ENCODE measurements at regions not wholly inside any gene's neighbourhood (a gene's known extent, or its start where the extent isn't known, plus 50 kb on each side); places are given as distances from the start of the nearest gene placed in this dataset.
"Not testable (repeated sequence)": the region's sequence is repeated elsewhere in the genome, so short reads cannot be mapped to it uniquely, and the experiment has no call there.

DNA sequence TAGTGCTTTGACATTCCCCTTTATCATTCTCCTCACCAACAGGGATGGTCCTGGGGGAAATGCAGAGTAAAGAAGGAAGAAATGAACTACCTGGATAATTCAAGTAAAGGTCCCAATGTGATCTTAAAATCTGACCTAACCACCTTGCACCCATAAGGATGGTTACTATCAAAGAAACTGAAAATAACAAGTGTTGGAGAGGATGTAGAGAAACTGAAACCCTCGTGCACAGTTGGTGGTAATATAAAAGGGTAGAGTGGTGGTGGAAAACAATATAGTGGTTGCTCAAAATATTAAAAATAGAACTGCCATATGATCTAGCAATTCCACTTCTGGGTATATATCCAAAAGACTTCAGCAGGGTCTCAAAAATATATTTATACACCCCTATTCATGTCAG, 298.6 kb upstream of the PPARGC1A start:
- TF ChIP-seq, protein P1, sequence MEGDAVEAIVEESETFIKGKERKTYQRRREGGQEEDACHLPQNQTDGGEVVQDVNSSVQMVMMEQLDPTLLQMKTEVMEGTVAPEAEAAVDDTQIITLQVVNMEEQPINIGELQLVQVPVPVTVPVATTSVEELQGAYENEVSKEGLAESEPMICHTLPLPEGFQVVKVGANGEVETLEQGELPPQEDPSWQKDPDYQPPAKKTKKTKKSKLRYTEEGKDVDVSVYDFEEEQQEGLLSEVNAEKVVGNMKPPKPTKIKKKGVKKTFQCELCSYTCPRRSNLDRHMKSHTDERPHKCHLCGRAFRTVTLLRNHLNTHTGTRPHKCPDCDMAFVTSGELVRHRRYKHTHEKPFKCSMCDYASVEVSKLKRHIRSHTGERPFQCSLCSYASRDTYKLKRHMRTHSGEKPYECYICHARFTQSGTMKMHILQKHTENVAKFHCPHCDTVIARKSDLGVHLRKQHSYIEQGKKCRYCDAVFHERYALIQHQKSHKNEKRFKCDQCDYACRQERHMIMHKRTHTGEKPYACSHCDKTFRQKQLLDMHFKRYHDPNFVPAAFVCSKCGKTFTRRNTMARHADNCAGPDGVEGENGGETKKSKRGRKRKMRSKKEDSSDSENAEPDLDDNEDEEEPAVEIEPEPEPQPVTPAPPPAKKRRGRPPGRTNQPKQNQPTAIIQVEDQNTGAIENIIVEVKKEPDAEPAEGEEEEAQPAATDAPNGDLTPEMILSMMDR (IDR thresholded peaks at IDR 0.05) = no peak
- Mint-ChIP-seq H3K27ac (ENCODE audit: unreplicated experiment) (no peak overlapping the region), H3K27me3 (ENCODE audit: low read depth) (peaks cover 6% of the 10 kb centered on the region), H3K9me3 (ENCODE audit: low read depth) (no peaks in the 10 kb centered on the region), H3K4me1 (ENCODE audit: low read depth) (no peaks in the 10 kb centered on the region), H3K4me3 (ENCODE audit: unreplicated experiment) (no peak overlapping the region), H3K36me3 (ENCODE audit: low read depth) (no peaks in the 10 kb centered on the region)
- DNase-seq (ENCODE audit: low spot score) = no peak

DNA sequence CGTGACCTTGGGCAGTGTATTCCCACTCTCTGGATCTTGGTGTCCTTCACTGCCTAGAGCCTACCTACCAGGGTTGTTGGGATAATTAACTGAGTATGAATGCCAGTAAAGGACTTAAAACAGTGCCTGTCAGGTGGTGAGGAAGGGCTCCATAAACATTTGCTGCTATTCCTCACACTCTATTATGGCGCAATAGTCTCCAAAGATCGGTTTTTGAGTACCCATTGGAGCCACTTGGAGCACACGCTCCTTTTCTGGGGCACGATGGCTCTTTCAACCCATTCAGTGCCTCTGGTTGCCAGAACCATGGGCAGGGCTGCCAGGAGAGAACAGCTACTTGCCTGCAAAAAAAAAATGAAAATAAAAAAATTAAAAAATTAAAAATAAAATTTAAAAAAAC, 296.6 kb upstream of the PPARGC1A start:
- Mint-ChIP-seq H3K4me3 (ENCODE audit: unreplicated experiment) (no peak overlapping the region), H3K36me3 (ENCODE audit: low read depth) (no peaks in the 10 kb centered on the region), H3K9me3 (ENCODE audit: low read depth) (no peaks in the 10 kb centered on the region), H3K27me3 (ENCODE audit: low read depth) (peaks cover 7% of the 10 kb centered on the region), H3K27ac (ENCODE audit: unreplicated experiment) (no peak overlapping the region), H3K4me1 (ENCODE audit: low read depth) (no peaks in the 10 kb centered on the region)
- DNase-seq (ENCODE audit: low spot score) = no peak
- TF ChIP-seq, protein P1 (IDR thresholded peaks at IDR 0.05) = no peak

DNA sequence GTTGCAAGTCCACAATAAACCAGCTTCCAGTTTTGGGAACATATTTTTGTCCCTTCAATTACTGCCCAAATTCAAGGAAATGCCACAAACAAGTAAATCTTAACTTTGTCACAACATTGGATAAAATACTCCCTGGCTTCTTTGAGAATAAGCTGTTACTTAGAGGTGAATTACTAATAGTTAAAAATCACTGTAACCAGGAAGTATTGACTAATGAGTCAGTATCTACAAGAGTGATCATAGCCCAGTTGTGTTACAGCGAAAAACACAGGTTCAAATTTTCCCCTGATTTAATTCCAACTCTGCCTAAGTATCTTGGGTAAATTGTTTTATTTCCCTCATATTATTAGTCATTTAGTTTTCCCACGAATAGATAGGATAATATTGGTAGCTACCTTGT, 291.2 kb upstream of the PPARGC1A start:
- Mint-ChIP-seq H3K36me3 (ENCODE audit: low read depth) (no peaks in the 10 kb centered on the region), H3K27me3 (ENCODE audit: low read depth) (peaks cover 5% of the 10 kb centered on the region), H3K27ac (ENCODE audit: unreplicated experiment) (no peak overlapping the region), H3K9me3 (ENCODE audit: low read depth) (no peaks in the 10 kb centered on the region), H3K4me3 (ENCODE audit: unreplicated experiment) (no peak overlapping the region), H3K4me1 (ENCODE audit: low read depth) (no peaks in the 10 kb centered on the region)
- TF ChIP-seq, protein P1 (IDR thresholded peaks at IDR 0.05) = no peak
- no peak for DNase-seq (ENCODE audit: low spot score)

DNA sequence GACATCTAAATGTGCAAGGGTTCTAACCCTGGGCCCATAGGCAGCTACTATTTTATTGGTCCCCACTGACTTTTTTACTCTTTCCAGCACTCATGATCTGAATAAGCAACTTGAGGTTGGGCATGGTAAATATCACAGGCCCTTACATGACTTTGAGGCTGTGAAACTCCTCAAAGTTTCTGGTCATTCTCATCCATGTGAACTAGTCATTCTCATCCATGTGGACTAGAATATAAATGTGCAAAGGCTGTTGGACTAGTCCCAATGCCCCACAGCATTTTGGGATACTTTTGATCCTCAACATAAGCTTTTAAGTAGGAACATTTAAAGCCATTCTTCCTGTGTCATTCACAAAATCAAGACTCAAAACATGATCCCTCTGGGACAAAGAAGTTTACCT, 290.7 kb upstream of the PPARGC1A start:
- H3K27me3 Mint-ChIP-seq (ENCODE audit: low read depth) = peaks cover 3% of the 10 kb centered on the region
- H3K27ac Mint-ChIP-seq (ENCODE audit: unreplicated experiment) = no peak overlapping the region
- no peak overlapping the region for H3K4me3 Mint-ChIP-seq (ENCODE audit: unreplicated experiment)
- H3K9me3 Mint-ChIP-seq (ENCODE audit: low read depth) = no peaks in the 10 kb centered on the region
- DNase-seq (ENCODE audit: low spot score) = no peak
- no peaks in the 10 kb centered on the region for H3K4me1 Mint-ChIP-seq (ENCODE audit: low read depth)
- no peaks in the 10 kb centered on the region for H3K36me3 Mint-ChIP-seq (ENCODE audit: low read depth)
- TF ChIP-seq, protein P1 (IDR thresholded peaks at IDR 0.05) = no peak

DNA sequence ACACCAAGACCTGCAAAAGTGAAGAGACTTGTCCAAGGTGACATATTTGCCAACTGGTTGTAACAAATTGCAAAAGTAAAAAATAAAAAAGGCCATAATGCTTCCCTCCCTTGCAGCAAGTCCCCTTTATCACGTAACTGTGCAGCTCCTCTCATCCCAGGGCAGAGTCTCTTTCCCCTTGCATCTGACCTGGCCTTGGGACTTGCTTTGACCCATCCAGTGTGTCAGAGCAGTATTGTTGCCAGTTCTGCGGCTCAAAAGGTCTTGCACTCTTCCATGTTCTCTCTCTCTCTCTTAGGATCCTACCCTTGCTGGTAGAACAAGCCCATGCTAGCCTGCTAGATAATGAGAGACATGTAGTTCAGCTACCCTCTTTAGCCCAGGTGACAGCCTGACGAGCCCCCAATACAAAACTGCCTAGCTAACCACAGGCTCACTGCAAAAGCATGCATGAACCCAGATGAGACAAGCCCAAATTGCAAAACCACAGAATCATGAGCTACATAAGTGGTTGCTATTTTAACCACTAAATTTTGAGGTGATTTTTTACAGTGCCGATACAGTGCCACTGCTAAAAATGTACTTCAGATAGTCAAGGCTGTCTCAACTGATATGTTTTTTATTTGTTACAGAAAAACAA, 289.5 kb upstream of the PPARGC1A start:
- H3K4me1 Mint-ChIP-seq (ENCODE audit: low read depth) = peaks cover 4% of the 10 kb centered on the region
- H3K27me3 Mint-ChIP-seq (ENCODE audit: low read depth) = peaks cover 3% of the 10 kb centered on the region
- no peak overlapping the region for H3K27ac Mint-ChIP-seq (ENCODE audit: unreplicated experiment)
- TF ChIP-seq, protein P1 (IDR thresholded peaks at IDR 0.05) = no peak
- no peak overlapping the region for H3K4me3 Mint-ChIP-seq (ENCODE audit: unreplicated experiment)
- no peak for DNase-seq (ENCODE audit: low spot score)
- no peaks in the 10 kb centered on the region for H3K36me3 Mint-ChIP-seq (ENCODE audit: low read depth)
- no peaks in the 10 kb centered on the region for H3K9me3 Mint-ChIP-seq (ENCODE audit: low read depth)

DNA sequence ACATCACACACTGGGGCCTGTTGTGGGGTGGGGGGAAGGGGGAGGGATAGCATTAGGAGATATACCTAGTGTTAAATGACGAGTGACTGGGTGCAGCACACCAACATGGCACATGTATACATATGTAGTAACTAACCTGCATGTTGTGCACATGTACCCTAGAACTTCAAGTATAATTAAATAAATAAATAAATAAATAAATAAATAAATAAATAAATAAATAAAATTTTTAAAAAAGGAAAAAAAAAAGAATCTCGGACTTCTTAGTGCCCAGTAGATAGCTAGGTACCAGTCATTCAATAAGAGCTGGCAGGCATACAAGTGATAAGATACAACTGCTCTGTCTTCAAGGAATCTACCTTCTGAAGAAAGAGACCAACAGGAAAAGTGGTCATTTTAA, 287.6 kb upstream of the PPARGC1A start:
- not testable (repeated sequence) for H3K36me3 Mint-ChIP-seq (ENCODE audit: low read depth); H3K9me3 Mint-ChIP-seq (ENCODE audit: low read depth); H3K27me3 Mint-ChIP-seq (ENCODE audit: low read depth); H3K27ac Mint-ChIP-seq (ENCODE audit: unreplicated experiment); DNase-seq (ENCODE audit: low spot score); H3K4me3 Mint-ChIP-seq (ENCODE audit: unreplicated experiment); H3K4me1 Mint-ChIP-seq (ENCODE audit: low read depth)

Data from chondrocyte (in vitro differentiated cells).